NCI-H2107 (cell line): ENCODE measurements at regions not wholly inside any gene's neighbourhood (a gene's known extent, or its start where the extent isn't known, plus 50 kb on each side); places are given as distances from the start of the nearest gene placed in this dataset.
"Not testable (repeated sequence)": the region's sequence is repeated elsewhere in the genome, so short reads cannot be mapped to it uniquely, and the experiment has no call there.

Experiments
- DNase-seq: peaks from one replicate; lab custom pipeline; 2025; lab: John Stamatoyannopoulos, UW

DNA sequence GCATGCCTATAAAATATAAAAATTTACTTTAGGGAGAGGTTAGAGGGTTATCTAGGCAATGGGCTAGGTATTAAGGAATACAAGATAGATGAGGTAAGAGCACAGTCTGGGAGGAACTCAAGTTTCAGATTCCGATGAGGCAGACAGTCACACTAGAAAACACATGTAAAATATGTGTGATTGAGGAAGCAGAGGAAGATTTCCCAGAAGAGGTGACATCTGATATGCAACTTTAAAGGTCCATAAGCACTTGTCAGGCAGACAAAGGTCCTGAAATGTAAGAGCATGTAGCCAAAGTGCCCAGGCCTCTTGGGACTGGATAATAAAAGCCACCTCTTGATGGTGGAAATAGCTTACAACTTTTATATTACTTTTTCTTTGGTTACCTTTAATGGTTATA lies 81.1 kb upstream of the AADAT start:
- no peak for DNase-seq

DNA sequence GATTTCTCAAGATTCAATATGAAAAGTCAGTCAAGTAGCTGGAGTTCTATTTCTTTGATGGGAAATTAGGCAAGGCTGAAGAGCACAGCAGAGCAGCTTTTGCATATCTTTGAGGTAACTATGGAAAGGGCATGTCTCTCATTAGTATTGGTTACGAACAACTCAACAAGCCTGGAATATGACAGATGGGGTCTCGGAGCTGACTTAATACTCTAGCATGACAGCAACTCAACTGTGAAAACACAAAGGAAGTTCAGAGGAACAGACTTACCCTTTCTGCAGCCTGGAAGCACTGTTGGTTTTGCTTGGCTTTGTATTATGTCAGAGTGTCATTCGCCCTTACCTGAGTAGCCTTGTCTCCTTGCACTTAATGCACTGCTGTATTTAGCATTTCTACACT lies 79.9 kb upstream of the AADAT start:
- no peak for DNase-seq

DNA sequence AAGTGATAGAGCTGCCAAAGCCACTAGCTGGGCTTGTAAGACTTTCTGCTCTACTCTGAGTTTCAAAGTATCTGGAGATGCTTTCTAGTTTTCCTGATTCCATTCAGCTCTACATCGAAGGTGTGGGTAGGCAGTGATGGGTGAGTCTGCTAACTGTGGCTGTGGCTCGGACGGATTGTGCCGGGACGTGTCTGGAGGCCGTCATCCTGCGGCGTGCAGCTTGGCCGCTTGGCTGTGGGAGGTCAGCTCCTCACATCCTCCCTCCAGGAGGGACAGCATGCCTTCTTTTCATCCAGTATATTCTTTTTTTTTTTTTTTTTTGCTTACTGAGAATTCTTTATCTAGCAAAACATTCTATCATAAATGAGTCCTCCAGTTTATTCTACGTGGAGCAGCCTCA lies 77.9 kb upstream of the AADAT start:
- DNase-seq = no peak

DNA sequence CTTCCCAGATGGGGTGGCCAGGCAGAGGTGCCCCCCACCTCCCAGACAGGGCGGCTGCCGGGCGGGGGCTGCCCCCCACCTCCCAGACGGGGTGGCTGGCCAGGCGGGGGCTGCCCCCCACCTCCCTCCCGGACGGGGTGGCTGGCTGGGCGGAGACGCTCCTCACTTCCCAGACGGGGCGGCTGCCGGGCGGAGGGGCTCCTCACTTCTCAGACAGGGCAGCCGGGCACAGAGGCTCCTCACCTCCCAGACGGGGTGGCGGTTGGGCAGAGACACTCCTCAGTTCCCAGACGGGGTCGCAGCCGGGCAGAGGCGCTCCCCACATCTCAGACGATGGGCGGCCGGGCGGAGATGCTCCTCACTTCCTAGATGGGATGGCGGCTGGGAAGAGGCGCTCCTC lies 76.4 kb upstream of the AADAT start:
- not testable (repeated sequence) for DNase-seq

DNA sequence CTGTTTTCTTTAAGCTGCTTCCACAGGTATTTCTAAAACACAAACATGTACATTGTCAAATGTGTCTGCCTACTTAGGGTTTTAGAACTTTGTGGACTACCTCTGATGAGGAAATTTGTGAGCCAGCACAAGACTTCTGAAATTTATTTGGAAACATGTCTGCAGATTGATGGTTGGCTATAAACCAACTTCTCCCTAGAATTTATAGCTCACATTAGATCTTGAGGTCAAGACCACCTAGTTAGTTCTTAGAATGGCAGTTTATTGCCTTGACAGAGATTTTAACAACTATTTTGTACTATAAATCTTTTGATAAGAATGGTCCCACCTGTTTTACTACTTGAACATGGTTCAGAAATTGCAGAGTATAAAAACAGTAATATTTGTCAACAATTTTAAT lies 72.7 kb upstream of the AADAT start:
- no peak for DNase-seq

DNA sequence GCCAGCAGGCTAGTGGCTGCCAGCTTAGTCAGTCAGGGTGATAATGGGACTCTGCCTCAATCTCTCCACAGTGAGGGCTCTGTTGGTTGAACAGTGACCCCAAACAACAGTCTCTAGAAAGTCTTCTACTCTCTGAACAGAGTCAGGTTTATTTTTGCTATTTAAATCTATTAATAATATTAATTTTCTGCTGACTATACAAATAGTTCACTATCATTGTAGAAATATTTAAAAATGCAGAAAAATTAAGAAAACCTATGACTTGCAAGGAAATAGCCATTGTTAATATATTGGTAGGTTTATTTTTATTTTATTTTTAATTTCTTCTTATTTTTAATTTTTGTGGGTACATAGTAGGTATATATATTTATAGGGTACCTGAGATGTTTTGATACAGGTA lies 67.9 kb upstream of the AADAT start:
- no peak for DNase-seq

DNA sequence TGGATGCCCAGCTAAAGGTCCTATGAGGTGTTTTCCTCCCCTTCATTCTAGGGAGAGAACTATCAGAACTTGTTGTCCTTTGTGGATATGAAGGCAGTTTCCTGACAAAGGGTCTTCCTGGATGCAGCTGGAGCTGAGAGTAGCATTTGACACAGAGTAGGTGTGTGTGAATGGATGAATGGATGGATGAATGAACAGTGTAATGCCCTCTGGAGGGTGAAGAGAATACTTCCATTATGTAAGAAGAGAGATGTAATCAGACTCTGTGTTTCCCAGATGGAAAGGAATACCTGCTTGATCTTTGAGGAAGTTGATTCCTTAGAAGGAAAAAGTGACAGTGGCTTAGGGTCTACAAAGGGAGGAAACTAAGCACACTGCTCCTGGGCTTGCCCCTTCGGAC lies 55.4 kb upstream of the AADAT start:
- DNase-seq = no peak

DNA sequence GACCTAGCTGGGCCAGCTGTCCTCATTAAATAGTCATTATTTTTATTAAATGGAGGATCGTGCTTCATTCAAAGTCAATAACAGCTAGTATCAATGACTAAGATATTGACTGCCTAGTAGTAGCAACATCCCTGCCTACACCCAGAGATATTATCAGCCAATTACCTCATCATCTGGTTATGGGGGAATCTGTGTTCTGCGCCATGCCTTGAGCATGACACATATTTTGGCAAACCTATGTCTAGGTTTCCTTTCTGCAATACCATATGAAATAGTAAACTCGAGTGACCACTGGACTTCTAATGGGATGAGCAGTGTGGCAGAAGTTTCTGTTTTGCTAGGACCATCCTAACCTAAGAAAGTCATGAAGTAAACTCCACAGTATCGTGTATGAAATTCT lies 50.0 kb upstream of the AADAT start:
- DNase-seq = no peak
